ENCODE measurements at regions not wholly inside any gene's neighbourhood (a gene's known extent, or its start where the extent isn't known, plus 50 kb on each side); places are given as distances from the start of the nearest gene placed in this dataset.

DNA sequence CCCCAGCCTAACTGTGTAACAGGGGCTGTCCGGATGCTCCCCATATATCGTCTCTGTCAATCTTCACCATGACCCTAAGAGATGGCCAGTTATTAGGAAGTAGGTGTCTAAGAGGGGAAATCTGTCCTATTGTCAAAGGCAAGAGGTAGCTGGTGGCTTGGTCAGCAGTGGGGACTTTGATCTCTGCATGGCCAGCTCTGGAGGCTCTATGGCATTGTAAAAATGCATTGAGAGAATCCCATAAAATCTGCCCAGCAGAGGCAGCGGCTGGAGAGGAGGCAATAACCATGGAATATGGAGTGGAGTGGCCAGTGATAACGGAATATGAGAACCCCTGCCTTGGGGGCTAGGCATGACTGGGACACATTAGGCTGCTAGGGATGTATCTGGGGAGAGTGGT lies 88.8 kb downstream of the MRM1 start:
- Histone ChIP-seq H4K5ac (ENCODE audit: insufficient read length, low read depth, low read length) (no peak overlapping the region), H4K91ac (replicated peaks; ENCODE audit: insufficient read length, low read length) (no peak overlapping the region), H3K79me1 (ENCODE audit: low read depth, low read length) (no peaks in the 10 kb centered on the region), H3K27ac (ENCODE audit: low read depth, low read length) (no peak overlapping the region), H3K23me2 (ENCODE audit: low read depth, low read length) (no peaks in the 10 kb centered on the region), H2BK5ac (ENCODE audit: low read depth, low read length) (no peak overlapping the region), H3K36me3 (ENCODE audit: control insufficient read depth in 2 of 4, insufficient read depth in 4 of 4, low read length in 3 of 4) (no peaks in the 10 kb centered on the region), H2AFZ (ENCODE audit: low read length) (no peak overlapping the region), H4K20me1 (replicated peaks in 1 of 2; ENCODE audit: control insufficient read depth in 1 of 2, insufficient read depth in 2 of 2, low read length in 2 of 2) (no peaks in the 10 kb centered on the region), H3K4ac (replicated peaks; ENCODE audit: insufficient read length, low read depth, low read length) (no peak overlapping the region), H3K4me3 (ENCODE audit: extremely low read depth in 1 of 4, insufficient read depth in 2 of 4, low read depth in 3 of 4, low read length in 4 of 4) (no peak overlapping the region), H3K79me2 (ENCODE audit: control insufficient read depth in 1 of 2, insufficient read depth in 2 of 2, low read length in 2 of 2) (no peaks in the 10 kb centered on the region), H4K8ac (ENCODE audit: extremely low read depth, insufficient read depth, low read length) (no peak overlapping the region), H3K4me1 (replicated peaks in 1 of 4; ENCODE audit: control insufficient read depth in 3 of 4, insufficient read depth in 4 of 4, low read length in 3 of 4) (peaks cover 4 to 16% (median 12%) of the 10 kb centered on the region in 4 experiments), H3K23ac (ENCODE audit: insufficient read length) (no peak overlapping the region), H3K9ac (replicated peaks in 1 of 4; ENCODE audit: extremely low read depth in 1 of 4, low read depth in 3 of 4, low read length in 3 of 4) (no peak overlapping the region), H2BK20ac (ENCODE audit: low read length) (no peak overlapping the region; the same call in 1 of the 2 replicates), H2BK120ac (replicated peaks; ENCODE audit: low read depth, low read length) (no peak overlapping the region), H3K56ac (replicated peaks; ENCODE audit: insufficient read length, low read depth, low read length) (no peak overlapping the region), H3K18ac (ENCODE audit: extremely low read depth, low read length) (no peak overlapping the region), H2BK15ac (ENCODE audit: low read length) (no peak overlapping the region), H3K4me2 (ENCODE audit: insufficient read depth in 1 of 2, low read depth in 2 of 2, low read length in 2 of 2) (no peak overlapping the region), H3K14ac (ENCODE audit: insufficient read length) (no peak overlapping the region), H2BK12ac (ENCODE audit: low read depth, low read length) (no peak overlapping the region), H2AK5ac (ENCODE audit: low read depth, low read length) (no peak overlapping the region), H3K9me3 (ENCODE audit: insufficient read depth in 2 of 2, low read depth in 1 of 2, low read length in 1 of 2) (no peaks in the 10 kb centered on the region), H3K27me3 (replicated peaks in 1 of 4; ENCODE audit: control insufficient read depth in 3 of 4, extremely low read depth in 1 of 4, insufficient read depth in 3 of 4, low read length in 3 of 4) (no peaks in the 10 kb centered on the region)
- DNase-seq (ENCODE audit: low read depth in 1 of 2, low spot score in 2 of 2) (no peak), FAIRE-seq (no peak)
- CTCF ChIA-PET (ENCODE audit: partially characterized antibody): interaction anchor here (0.9 to 2.2 kb wide), 4 partner anchors 17 to 42 kb away, joined by 4 to 10 read pairs (median 5); no protein-coding TSS in a partner anchor
- POLR2A ChIA-PET (ENCODE audit: partially characterized antibody): no interaction called here
- WGBS, 2 experiments (ENCODE audit: extremely low coverage in 1 of 2, insufficient coverage in 1 of 2, insufficient read length in 1 of 2, insufficient replicate concordance in 2 of 2, low coverage in 1 of 2, low lambda C conversion rate in 2 of 2, missing lambda C conversion rate in 1 of 2): 94% methylated on average over 4 of the region's 4 CpGs; no CpG with 5 or more reads in 1 of the 2 experiments
- TF ChIP-seq RAD21 (IDR thresholded peaks at IDR 0.05 in 1 of 2, conservative IDR thresholded peaks at IDR 0.05 in 1 of 2; ENCODE audit: low read depth in 2 of 2, low read length in 2 of 2) (no peak), SP1 (IDR thresholded peaks at IDR 0.05; ENCODE audit: low read depth, low read length) (no peak), GTF2F1 (IDR thresholded peaks at IDR 0.05; ENCODE audit: borderline replicate concordance, low read depth, low read length) (no peak), USF2 (IDR thresholded peaks at IDR 0.05; ENCODE audit: low read length) (no peak), RXRA (IDR thresholded peaks at IDR 0.05; ENCODE audit: insufficient read depth, low read depth, low read length) (no peak), RNF2 (IDR thresholded peaks at IDR 0.05; ENCODE audit: borderline replicate concordance, low read depth, low read length, missing control alignments, poor library complexity, severe bottlenecking) (no peak)
